ENCODE measurements at regions not wholly inside any gene's neighbourhood (a gene's known extent, or its start where the extent isn't known, plus 50 kb on each side); places are given as distances from the start of the nearest gene placed in this dataset.

GRCh38 chr4:96035727-96036126 lies 195.8 kb downstream of the PDHA2 start:
- TF ChIP-seq CTCF (conservative IDR thresholded peaks at IDR 0.05; ENCODE audit: low read length) (peak; percentile 85), EZH2phosphoT487 (IDR thresholded peaks at IDR 0.05; ENCODE audit: borderline replicate concordance) (no peak)
